ENCODE measurements at regions not wholly inside any gene's neighbourhood (a gene's known extent, or its start where the extent isn't known, plus 50 kb on each side); places are given as distances from the start of the nearest gene placed in this dataset.

- TF ChIP-seq EP300 (IDR thresholded peaks at IDR 0.05) = no peak
- TF ChIP-seq, protein P1, sequence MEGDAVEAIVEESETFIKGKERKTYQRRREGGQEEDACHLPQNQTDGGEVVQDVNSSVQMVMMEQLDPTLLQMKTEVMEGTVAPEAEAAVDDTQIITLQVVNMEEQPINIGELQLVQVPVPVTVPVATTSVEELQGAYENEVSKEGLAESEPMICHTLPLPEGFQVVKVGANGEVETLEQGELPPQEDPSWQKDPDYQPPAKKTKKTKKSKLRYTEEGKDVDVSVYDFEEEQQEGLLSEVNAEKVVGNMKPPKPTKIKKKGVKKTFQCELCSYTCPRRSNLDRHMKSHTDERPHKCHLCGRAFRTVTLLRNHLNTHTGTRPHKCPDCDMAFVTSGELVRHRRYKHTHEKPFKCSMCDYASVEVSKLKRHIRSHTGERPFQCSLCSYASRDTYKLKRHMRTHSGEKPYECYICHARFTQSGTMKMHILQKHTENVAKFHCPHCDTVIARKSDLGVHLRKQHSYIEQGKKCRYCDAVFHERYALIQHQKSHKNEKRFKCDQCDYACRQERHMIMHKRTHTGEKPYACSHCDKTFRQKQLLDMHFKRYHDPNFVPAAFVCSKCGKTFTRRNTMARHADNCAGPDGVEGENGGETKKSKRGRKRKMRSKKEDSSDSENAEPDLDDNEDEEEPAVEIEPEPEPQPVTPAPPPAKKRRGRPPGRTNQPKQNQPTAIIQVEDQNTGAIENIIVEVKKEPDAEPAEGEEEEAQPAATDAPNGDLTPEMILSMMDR (IDR thresholded peaks at IDR 0.05) = no peak
Observed at GRCh38 chr9:99398241-99398640, 176.2 kb downstream of the SEC61B start.
